ENCODE measurements at regions not wholly inside any gene's neighbourhood (a gene's known extent, or its start where the extent isn't known, plus 50 kb on each side); places are given as distances from the start of the nearest gene placed in this dataset.
"Not testable (repeated sequence)": the region's sequence is repeated elsewhere in the genome, so short reads cannot be mapped to it uniquely, and the experiment has no call there.

DNA sequence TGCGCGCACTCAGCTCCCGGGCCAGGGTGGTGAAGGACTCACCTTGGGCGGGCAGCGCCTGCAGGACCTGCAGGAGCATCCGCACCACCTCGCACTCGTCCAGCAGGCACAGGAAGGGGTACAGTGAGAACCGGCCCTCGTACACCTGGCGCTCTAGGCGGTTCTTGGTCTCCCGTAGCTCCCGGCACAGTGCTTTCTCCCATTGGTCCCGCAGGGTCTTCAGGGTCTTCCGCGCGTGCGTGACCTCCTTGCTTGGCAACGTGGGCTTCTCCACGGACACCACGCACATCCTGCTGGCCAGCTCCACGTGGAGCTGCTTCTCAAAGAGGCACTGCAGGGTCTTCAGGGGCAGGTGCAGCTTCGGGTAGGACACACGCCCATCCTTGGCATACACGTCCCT, 74.1 kb upstream of the MED13 start:
- Mint-ChIP-seq H3K36me3 (ENCODE audit: low read depth) (no peaks in the 10 kb centered on the region), H3K27ac (ENCODE audit: unreplicated experiment) (no peak overlapping the region), H3K4me3 (ENCODE audit: unreplicated experiment) (no peak overlapping the region), H3K27me3 (ENCODE audit: low read depth) (no peaks in the 10 kb centered on the region), H3K9me3 (ENCODE audit: low read depth) (peaks cover 3% of the 10 kb centered on the region), H3K4me1 (ENCODE audit: low read depth) (peaks cover 10% of the 10 kb centered on the region)
- DNase-seq (ENCODE audit: low spot score), result no peak
- TF ChIP-seq, protein P1, sequence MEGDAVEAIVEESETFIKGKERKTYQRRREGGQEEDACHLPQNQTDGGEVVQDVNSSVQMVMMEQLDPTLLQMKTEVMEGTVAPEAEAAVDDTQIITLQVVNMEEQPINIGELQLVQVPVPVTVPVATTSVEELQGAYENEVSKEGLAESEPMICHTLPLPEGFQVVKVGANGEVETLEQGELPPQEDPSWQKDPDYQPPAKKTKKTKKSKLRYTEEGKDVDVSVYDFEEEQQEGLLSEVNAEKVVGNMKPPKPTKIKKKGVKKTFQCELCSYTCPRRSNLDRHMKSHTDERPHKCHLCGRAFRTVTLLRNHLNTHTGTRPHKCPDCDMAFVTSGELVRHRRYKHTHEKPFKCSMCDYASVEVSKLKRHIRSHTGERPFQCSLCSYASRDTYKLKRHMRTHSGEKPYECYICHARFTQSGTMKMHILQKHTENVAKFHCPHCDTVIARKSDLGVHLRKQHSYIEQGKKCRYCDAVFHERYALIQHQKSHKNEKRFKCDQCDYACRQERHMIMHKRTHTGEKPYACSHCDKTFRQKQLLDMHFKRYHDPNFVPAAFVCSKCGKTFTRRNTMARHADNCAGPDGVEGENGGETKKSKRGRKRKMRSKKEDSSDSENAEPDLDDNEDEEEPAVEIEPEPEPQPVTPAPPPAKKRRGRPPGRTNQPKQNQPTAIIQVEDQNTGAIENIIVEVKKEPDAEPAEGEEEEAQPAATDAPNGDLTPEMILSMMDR (IDR thresholded peaks at IDR 0.05), result no peak

GRCh38 chr17:62138676-62139121, 73.6 kb upstream of the MED13 start:
- DNase-seq (ENCODE audit: low spot score); H3K27me3 Mint-ChIP-seq (ENCODE audit: low read depth); H3K36me3 Mint-ChIP-seq (ENCODE audit: low read depth); H3K4me3 Mint-ChIP-seq (ENCODE audit: unreplicated experiment); H3K27ac Mint-ChIP-seq (ENCODE audit: unreplicated experiment); H3K9me3 Mint-ChIP-seq (ENCODE audit: low read depth): not testable (repeated sequence)
- peaks cover 14% of the 10 kb centered on the region for H3K4me1 Mint-ChIP-seq (ENCODE audit: low read depth)

GRCh38 chr17:62137734-62138624, 72.9 kb upstream of the MED13 start:
- DNase-seq (ENCODE audit: low spot score); H3K27ac Mint-ChIP-seq (ENCODE audit: unreplicated experiment); H3K4me3 Mint-ChIP-seq (ENCODE audit: unreplicated experiment); H3K27me3 Mint-ChIP-seq (ENCODE audit: low read depth); H3K9me3 Mint-ChIP-seq (ENCODE audit: low read depth); H3K36me3 Mint-ChIP-seq (ENCODE audit: low read depth): not testable (repeated sequence)
- H3K4me1 Mint-ChIP-seq (ENCODE audit: low read depth), result peaks cover 14% of the 10 kb centered on the region

DNA sequence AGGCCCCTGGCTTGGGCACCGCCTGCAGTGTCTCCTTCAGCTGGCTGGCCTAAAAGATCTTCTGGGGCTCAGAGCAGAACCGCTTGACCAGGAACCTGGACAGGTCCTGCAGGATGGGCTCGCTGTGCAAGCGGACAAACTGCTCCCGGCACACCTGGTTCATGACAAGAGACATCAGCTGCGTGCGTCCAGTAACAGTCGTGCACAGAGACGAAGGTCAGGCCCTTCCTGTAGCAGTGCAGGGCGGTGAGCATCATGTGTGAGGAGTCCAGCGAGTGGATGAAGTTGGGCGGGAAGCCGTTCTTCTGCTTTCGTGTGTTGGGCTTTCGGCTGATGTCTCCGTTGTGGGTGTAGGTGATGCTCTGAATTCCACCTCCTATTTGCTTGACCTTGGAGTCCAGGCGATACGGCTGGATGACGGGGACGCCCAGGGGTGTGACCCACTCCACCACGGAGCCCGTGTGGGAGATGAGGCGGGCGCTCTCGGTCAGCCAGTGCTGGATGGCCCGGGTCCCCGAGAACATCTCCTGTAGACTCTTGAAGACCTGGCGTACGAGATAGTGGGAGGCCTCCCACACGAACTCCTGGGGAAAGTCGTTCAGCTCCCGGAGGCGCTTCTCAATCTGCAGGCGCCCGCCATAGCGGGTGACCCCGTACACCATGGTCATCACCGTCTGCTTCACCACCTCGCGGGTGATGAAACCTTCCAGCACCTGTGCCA, 72.1 kb upstream of the MED13 start:
- not testable (repeated sequence) for H3K27ac Mint-ChIP-seq (ENCODE audit: unreplicated experiment); H3K36me3 Mint-ChIP-seq (ENCODE audit: low read depth); H3K9me3 Mint-ChIP-seq (ENCODE audit: low read depth); H3K27me3 Mint-ChIP-seq (ENCODE audit: low read depth); H3K4me3 Mint-ChIP-seq (ENCODE audit: unreplicated experiment)
- DNase-seq (ENCODE audit: low spot score), result peak; percentile 93
- peaks cover 14% of the 10 kb centered on the region for H3K4me1 Mint-ChIP-seq (ENCODE audit: low read depth)

GRCh38 chr17:62135742-62136141, 70.7 kb upstream of the MED13 start:
- TF ChIP-seq, protein P1 (IDR thresholded peaks at IDR 0.05), result no peak
- Mint-ChIP-seq H3K27me3 (ENCODE audit: low read depth) (no peaks in the 10 kb centered on the region), H3K9me3 (ENCODE audit: low read depth) (no peaks in the 10 kb centered on the region), H3K4me1 (ENCODE audit: low read depth) (peaks cover 14% of the 10 kb centered on the region), H3K36me3 (ENCODE audit: low read depth) (no peaks in the 10 kb centered on the region), H3K27ac (ENCODE audit: unreplicated experiment) (no peak overlapping the region), H3K4me3 (ENCODE audit: unreplicated experiment) (no peak overlapping the region)
- no peak for DNase-seq (ENCODE audit: low spot score)

- not testable (repeated sequence) for H3K36me3 Mint-ChIP-seq (ENCODE audit: low read depth); H3K9me3 Mint-ChIP-seq (ENCODE audit: low read depth); H3K4me3 Mint-ChIP-seq (ENCODE audit: unreplicated experiment); H3K27ac Mint-ChIP-seq (ENCODE audit: unreplicated experiment); H3K27me3 Mint-ChIP-seq (ENCODE audit: low read depth); DNase-seq (ENCODE audit: low spot score)
- H3K4me1 Mint-ChIP-seq (ENCODE audit: low read depth), result peaks cover 14% of the 10 kb centered on the region
These were observed 70.0 kb upstream of the MED13 start for GRCh38 chr17:62135096-62135495.

- Mint-ChIP-seq H3K4me1 (ENCODE audit: low read depth) (peaks cover 14% of the 10 kb centered on the region), H3K4me3 (ENCODE audit: unreplicated experiment) (no peak overlapping the region), H3K9me3 (ENCODE audit: low read depth) (no peaks in the 10 kb centered on the region), H3K27ac (ENCODE audit: unreplicated experiment) (no peak overlapping the region), H3K36me3 (ENCODE audit: low read depth) (no peaks in the 10 kb centered on the region), H3K27me3 (ENCODE audit: low read depth) (no peaks in the 10 kb centered on the region)
- TF ChIP-seq, protein P1 (IDR thresholded peaks at IDR 0.05), result no peak
- no peak for DNase-seq (ENCODE audit: low spot score)
These were observed 69.3 kb upstream of the MED13 start for GRCh38 chr17:62134397-62134796.

DNA sequence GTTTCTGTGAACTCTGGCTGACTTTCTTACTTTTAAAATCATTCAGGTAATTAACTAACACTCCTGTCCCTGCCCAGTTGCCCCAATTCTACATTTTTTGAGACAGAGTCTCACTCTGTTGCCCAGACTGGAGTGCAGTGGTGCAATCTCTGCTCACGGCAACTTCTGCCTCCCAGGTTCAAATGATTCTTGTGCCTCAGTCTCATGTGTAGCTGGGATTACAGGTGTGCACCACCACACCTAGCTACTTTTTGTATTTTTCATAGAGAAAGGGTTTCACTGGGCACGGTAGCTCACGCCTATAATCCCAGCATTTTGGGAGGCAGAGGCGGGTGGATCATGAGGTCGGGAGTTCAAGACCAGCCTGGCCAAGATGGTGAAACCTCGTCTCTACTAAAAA, 66.2 kb upstream of the MED13 start:
- not testable (repeated sequence) for DNase-seq (ENCODE audit: low spot score); H3K27ac Mint-ChIP-seq (ENCODE audit: unreplicated experiment); H3K9me3 Mint-ChIP-seq (ENCODE audit: low read depth); H3K27me3 Mint-ChIP-seq (ENCODE audit: low read depth); H3K4me3 Mint-ChIP-seq (ENCODE audit: unreplicated experiment); H3K36me3 Mint-ChIP-seq (ENCODE audit: low read depth)
- peaks cover 14% of the 10 kb centered on the region for H3K4me1 Mint-ChIP-seq (ENCODE audit: low read depth)
